Peyer's patch (tissue), 4 donors: ENCODE measurements at regions not wholly inside any gene's neighbourhood (a gene's known extent, or its start where the extent isn't known, plus 50 kb on each side); places are given as distances from the start of the nearest gene placed in this dataset.

Source experiments
- DNase-seq, 3 donors: peaks; one replicate each; pipeline ENCODE4 v3.0.0-alpha.2; 2017 to 2019
- H3K27ac ChIP-seq, 4 donors: fragments of 200-600 bp; sonication (generic); one replicate each; pipeline ENCODE4 v1.5.1; 2016 to 2019
- H3K27me3 ChIP-seq, 2 donors: fragments of 200-600 bp; sonication (generic); one replicate each; pipeline ENCODE4 v1.5.1; 2019
- H3K36me3 ChIP-seq, 3 donors: fragments of 200-600 bp; sonication (generic); one replicate each; pipeline ENCODE4 v1.5.1; 2016 to 2019
- H3K4me1 ChIP-seq, 4 donors: fragments of 200-600 bp; sonication (generic); one replicate each; pipeline ENCODE4 v1.5.1; 2016 to 2019
- H3K4me3 ChIP-seq, 4 donors: fragments of 200-600 bp; sonication (generic); 1 replicate in 3 of 4; 2 replicates in 1 of 4; pipeline ENCODE4 v1.5.1; 2016 to 2019; ENCODE audit warnings: mild to moderate bottlenecking in 1 of 4
- H3K9me3 ChIP-seq, 4 donors: fragments of 200-600 bp; sonication (generic); one replicate each; pipeline ENCODE4 v1.5.1; 2016 to 2019; ENCODE audit warnings: mild to moderate bottlenecking in 1 of 4
- POLR2A ChIP-seq, 2 donors: fragments of 450-650 bp; IDR thresholded peaks; one replicate each; pipeline ENCODE4 v1.5.1; 2017; ENCODE audit warnings: antibody characterized with exemption in 2 of 2, mild to moderate bottlenecking in 2 of 2, moderate library complexity in 2 of 2
- TF ChIP-seq, protein P1 (sequence below), 6 experiments: fragments of 450-650 bp in 4 of 6; fragments of 200-600 bp in 2 of 6; sonication (generic) in 1 of 6; IDR thresholded peaks; one replicate each; pipeline ENCODE4 v1.5.1; 2017 to 2019; ENCODE audit warnings: antibody characterized with exemption in 6 of 6, mild to moderate bottlenecking in 3 of 6, moderate library complexity in 1 of 6

DNA sequence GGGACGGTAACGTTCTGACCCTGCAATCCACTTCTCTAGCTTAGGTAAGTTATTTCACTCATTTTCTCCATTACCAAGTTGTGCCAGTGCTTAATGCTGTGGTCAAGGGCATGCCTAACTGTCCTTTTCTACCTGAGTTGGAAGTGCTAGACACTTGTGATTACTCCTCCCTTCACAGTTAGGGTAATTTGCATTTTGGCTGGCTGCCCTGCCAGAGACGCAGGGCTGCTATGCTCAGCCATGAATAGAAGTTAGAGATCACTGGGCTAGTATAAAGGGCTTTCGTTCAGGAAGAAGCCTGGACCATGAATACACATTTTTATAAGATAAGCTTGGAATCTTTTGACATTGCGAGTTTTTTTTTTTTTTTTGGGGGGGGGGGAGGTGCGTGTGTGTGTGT lies 633.2 kb upstream of the NEGR1 start:
- Histone ChIP-seq H3K36me3 (no peaks in the 10 kb centered on the region), H3K4me3 (no peak overlapping the region), H3K27me3 (no peaks in the 10 kb centered on the region), H3K4me1 (no peaks in the 10 kb centered on the region), H3K9me3 (no peaks in the 10 kb centered on the region), H3K27ac (no peak overlapping the region)
- TF ChIP-seq POLR2A (IDR thresholded peaks at IDR 0.05): no peak
- TF ChIP-seq, protein P1, sequence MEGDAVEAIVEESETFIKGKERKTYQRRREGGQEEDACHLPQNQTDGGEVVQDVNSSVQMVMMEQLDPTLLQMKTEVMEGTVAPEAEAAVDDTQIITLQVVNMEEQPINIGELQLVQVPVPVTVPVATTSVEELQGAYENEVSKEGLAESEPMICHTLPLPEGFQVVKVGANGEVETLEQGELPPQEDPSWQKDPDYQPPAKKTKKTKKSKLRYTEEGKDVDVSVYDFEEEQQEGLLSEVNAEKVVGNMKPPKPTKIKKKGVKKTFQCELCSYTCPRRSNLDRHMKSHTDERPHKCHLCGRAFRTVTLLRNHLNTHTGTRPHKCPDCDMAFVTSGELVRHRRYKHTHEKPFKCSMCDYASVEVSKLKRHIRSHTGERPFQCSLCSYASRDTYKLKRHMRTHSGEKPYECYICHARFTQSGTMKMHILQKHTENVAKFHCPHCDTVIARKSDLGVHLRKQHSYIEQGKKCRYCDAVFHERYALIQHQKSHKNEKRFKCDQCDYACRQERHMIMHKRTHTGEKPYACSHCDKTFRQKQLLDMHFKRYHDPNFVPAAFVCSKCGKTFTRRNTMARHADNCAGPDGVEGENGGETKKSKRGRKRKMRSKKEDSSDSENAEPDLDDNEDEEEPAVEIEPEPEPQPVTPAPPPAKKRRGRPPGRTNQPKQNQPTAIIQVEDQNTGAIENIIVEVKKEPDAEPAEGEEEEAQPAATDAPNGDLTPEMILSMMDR (IDR thresholded peaks at IDR 0.05): no peak
- no peak for DNase-seq

DNA sequence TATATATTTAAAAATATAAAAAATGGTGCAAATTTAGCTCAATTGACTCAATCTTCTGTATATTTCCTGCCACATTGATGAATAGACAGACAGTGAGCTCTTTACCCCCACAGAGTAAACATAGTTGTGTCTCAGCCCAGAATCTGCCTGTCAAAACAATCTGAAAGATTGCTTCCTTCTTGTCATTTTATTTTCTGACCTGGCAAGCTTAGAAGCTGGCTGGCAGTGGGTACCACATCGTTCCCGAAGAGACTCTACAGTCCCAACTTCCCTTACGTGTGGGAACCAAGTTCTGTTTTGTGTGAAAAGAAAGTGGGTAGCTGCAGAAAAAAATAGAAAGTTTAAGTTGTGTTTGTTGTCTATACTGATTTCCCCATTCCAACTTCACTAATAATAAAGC lies 629.3 kb upstream of the NEGR1 start:
- TF ChIP-seq, protein P1 (IDR thresholded peaks at IDR 0.05): no peak
- no peak for TF ChIP-seq POLR2A (IDR thresholded peaks at IDR 0.05)
- H3K4me1 ChIP-seq: no peaks in the 10 kb centered on the region

DNA sequence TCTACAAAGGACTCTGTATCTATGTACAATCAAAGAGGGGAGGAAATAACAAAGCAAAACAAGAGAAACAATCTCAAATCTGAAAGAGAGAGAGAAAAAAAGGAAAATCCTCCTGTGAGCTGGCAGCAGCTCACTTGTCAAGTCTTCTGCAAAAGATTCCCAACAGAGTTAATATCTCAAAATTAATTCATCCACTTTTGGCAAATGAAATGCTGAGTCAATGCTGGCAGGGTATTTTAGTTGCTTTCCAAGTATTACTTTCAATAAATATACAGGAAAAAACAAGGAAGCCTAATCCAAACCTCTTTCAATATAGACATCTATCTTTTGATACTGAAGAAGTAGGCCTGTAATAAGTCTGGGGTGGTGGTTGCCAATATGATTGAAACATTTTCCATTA lies 613.9 kb upstream of the NEGR1 start:
- TF ChIP-seq POLR2A (IDR thresholded peaks at IDR 0.05): no peak
- TF ChIP-seq, protein P1 (IDR thresholded peaks at IDR 0.05): no peak
- Histone ChIP-seq H3K27ac (no peak overlapping the region), H3K36me3 (no peaks in the 10 kb centered on the region), H3K4me3 (no peak overlapping the region), H3K27me3 (no peaks in the 10 kb centered on the region), H3K4me1 (no peaks in the 10 kb centered on the region), H3K9me3 (no peaks in the 10 kb centered on the region)
- no peak for DNase-seq

More for the DNA sequence above, 629.3 kb upstream of the NEGR1 start:
- Histone ChIP-seq H3K9me3 (no peaks in the 10 kb centered on the region), H3K27ac (no peak overlapping the region), H3K27me3 (no peaks in the 10 kb centered on the region), H3K4me3 (no peak overlapping the region), H3K36me3 (no peaks in the 10 kb centered on the region)
- DNase-seq: no peak

DNA sequence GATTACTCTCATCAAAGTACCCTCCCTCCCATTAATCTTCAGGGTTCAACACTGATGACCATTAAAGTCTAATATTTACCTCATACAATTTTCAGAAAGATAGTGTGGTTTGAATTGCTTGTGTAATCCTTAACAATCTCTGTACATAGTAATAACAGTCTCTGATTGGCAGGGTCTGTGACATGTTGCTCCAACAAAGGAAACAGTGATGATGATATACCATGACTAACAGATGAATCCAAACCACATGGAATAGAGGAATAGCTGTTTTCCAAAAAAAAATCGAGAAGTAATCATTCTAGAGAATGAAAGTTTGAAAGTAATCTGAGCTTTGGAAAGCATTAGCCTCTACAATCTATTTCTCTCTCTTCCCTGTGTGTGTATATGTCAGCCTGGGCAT lies 610.1 kb upstream of the NEGR1 start:
- H3K36me3 ChIP-seq: no peaks in the 10 kb centered on the region
- H3K4me3 ChIP-seq: no peak overlapping the region
- no peak for DNase-seq
- no peak overlapping the region for H3K27ac ChIP-seq
- TF ChIP-seq, protein P1 (IDR thresholded peaks at IDR 0.05): no peak
- TF ChIP-seq POLR2A (IDR thresholded peaks at IDR 0.05): no peak
- H3K9me3 ChIP-seq: no peaks in the 10 kb centered on the region
- H3K27me3 ChIP-seq: no peaks in the 10 kb centered on the region
- no peaks in the 10 kb centered on the region for H3K4me1 ChIP-seq

DNA sequence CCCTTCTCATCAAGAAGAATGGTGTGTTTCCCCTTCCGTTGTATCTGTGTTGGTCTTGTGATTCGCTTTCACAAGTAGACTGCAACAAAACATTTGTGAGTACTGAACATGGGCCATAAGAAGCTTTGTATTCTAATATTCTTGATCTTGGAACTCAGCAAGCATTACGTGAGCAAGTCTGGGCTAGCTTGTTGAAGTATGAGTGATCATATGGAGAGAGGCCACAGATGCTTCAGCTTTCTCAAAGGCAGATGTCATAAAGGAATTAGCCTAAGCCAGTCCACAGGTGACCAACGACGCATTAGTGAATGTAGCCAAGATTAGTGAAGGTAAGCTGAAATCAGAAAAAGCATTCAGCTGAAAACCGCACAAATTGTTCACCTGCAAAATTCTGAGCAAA lies 609.6 kb upstream of the NEGR1 start:
- Histone ChIP-seq H3K9me3 (no peaks in the 10 kb centered on the region), H3K4me1 (no peaks in the 10 kb centered on the region), H3K27me3 (no peaks in the 10 kb centered on the region), H3K4me3 (no peak overlapping the region), H3K36me3 (no peaks in the 10 kb centered on the region), H3K27ac (no peak overlapping the region)
- TF ChIP-seq, protein P1 (IDR thresholded peaks at IDR 0.05): no peak
- TF ChIP-seq POLR2A (IDR thresholded peaks at IDR 0.05): no peak
- DNase-seq: no peak

DNA sequence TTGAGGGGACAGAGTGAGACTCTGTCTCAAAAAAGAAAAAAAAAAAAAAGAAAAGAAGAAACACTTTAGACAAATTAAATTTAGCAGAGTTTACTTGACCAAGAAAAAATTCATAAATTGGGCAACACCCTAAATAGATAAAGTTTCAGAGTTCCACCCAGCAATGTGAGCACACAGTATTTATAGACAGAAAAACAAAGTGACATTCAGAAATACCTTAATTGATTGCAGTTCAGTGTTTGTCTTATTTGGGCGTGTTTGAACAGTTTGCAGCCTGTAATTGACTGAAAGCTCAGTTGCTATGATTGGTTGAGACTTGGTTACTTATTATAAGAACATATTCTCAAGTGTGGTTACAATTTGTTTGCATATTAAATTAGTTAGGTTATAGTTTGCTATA lies 603.5 kb upstream of the NEGR1 start:
- H3K27ac ChIP-seq: no peak overlapping the region
- TF ChIP-seq, protein P1 (IDR thresholded peaks at IDR 0.05): no peak
- no peak for TF ChIP-seq POLR2A (IDR thresholded peaks at IDR 0.05)
- DNase-seq: no peak
- H3K36me3 ChIP-seq: no peaks in the 10 kb centered on the region
- H3K4me1 ChIP-seq: no peaks in the 10 kb centered on the region
- no peaks in the 10 kb centered on the region for H3K9me3 ChIP-seq
- no peaks in the 10 kb centered on the region for H3K27me3 ChIP-seq
- H3K4me3 ChIP-seq: no peak overlapping the region
